SH-SY5Y (cell line): ENCODE measurements at regions not wholly inside any gene's neighbourhood (a gene's known extent, or its start where the extent isn't known, plus 50 kb on each side); places are given as distances from the start of the nearest gene placed in this dataset.

Experiments
- GATA2 ChIP-seq: IDR thresholded peaks from 2 replicates; pipeline ENCODE4 v1.6.1; 2011; ENCODE audit warnings: mild to moderate bottlenecking, low read depth, low read length
- GATA3 ChIP-seq: IDR thresholded peaks from 2 replicates; pipeline ENCODE4 v1.6.1; 2011; ENCODE audit warnings: low read depth, mild to moderate bottlenecking, low read length, moderate library complexity

DNA sequence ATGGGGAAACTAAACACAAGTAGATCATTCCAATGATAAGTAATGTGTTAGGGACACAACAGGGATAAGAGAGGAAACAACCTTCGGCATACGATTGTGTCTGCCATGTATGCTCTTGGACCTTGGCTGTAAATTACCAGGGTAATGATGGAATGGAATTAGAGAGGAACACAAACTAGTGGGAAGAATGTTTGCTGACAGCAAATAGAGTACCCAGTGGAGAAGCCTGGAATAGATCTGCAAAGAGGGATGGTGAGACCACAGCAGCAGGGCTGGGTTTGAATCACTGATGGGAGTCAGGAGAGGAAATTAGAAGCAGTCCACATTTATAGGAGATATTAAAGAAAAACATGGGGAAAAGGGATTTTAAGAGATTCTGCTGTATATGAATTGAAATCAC lies 172.8 kb downstream of the LRIG3 start:
- TF ChIP-seq GATA2 (no peak), GATA3 (no peak)
